ENCODE measurements at regions not wholly inside any gene's neighbourhood (a gene's known extent, or its start where the extent isn't known, plus 50 kb on each side); places are given as distances from the start of the nearest gene placed in this dataset.
A peak's percentile ranks its signal among the peaks of the same experiment; 100 is the strongest.

DNA sequence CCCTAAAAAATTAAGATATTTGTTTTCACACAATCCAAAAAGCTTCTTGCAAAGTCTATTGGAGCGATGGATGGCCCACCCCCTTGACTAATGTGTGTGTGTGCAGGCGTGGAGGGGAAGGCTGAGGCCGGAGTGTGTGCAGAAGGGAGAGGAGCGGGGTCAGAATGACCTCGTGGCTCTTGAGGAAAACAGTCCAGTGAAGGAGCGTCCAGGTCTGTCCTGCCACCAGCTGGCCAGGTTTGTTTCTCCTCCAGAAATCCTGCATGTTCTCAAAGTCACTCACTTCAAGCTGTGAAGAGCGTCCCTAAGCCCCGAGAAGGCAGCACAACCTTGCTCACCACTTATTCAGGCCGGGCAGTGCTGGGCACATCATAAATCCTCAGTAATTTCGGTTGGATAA lies 69.5 kb upstream of the SSX2IP start:
- no peak for DNase-seq

DNA sequence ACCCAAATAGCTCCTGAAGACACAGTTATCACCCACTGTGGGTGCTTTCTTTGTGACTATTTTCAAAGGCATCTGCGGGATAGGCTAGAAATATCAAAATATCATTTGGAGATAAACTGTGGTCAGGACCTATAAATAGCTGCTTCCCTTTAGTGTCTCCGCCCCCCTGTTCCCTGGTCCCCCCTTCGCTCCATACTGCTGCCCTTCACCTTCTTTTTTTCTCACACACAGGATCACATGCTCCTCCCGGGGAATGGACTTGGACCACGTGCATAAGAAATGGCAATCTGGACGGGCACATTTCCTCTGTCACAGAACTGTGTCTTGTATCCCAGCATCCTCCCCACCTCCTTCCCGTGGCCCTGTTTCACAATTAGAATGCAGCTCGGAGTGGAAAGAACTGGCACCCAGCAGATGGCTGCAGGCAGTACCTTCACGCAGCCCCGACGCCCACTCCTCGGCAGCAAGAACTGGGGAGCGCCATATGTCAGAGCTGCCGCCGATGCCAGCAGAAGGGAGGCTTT lies 68.8 kb upstream of the SSX2IP start:
- DNase-seq = no peak

DNA sequence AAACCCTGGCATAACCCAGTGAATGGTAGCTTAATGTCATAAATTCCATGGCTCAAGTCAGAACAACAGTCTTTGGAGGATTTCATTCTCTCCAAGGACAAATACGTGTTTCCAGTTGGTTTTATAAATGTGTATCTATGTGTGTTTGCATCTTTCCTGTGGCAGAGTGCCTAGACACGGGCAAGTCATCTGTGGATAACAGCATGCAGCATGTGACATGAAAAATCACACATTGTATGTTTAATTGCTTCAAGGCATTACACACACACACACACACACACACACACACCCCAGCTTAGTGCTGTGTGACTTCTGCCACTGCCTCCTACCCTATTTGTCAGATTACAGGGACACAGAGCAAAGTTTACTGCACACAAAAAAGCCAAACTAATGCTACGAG lies 68.2 kb upstream of the SSX2IP start:
- no peak for DNase-seq

DNA sequence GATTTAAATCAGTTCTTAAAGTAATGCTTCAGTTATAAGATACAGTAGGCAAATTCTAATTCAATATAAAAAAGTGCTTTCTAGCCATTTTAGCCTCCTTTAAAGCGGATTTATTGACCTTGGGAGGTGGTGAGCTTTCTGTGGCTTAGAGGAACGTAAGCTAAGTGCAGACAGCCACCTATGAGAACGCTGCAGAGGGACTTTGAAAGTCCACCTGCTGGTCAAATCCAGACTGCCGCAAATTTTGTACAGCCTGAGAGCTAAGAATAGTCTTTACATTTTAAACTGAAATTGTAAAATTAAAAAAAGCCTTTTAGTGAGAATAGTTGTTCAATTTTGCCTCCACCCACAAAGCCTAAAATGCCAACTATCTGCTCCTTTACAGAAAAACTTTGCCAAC lies 67.0 kb upstream of the SSX2IP start:
- DNase-seq = no peak

DNA sequence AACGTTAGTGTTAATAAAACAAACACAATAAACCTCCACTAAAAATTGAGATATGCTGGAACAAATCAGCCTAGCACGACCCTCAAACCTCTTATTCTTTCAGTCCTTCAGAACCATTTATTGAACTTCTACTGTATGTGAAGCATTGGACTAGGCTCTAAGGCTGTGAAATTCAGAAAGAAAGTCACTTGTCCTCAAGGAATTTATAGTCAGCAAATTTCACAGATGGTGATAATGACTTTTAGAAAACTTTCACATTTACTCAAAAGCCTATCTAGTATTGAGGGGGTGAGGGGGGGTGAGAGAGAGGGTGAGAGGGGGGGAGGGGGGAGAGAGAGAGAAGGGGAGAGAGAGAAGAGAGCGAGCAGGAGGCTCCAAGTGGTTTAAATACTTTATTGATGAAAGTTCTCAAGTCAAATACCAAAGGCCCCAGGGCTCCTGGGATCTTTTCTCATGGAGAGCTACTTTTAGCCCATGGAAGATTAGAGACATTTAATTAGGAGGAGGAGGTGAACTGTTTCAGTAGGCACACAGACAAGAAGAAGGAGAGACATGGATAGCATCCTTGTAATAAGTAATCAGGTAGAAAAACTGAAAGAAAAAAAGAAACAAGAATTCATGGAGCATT lies 66.3 kb upstream of the SSX2IP start:
- DNase-seq = no peak

DNA sequence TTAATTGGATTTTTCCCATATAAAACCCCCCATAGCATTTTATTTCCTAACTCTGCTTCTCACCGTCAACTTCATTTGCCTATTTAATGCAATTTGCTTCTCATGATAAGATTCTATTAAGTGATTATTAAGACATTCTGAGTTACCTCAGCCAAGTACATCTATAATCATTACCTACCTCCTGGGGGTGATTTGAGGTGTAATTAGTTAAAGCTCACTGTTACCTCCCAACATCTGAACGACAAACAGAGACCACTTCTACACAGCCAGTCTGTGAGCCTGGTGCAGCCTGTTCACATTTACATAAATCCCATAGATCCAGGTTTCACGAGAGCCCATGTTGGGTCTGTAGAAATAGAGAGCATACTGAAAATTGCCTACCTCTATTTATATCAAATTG lies 65.7 kb upstream of the SSX2IP start:
- no peak for DNase-seq

DNA sequence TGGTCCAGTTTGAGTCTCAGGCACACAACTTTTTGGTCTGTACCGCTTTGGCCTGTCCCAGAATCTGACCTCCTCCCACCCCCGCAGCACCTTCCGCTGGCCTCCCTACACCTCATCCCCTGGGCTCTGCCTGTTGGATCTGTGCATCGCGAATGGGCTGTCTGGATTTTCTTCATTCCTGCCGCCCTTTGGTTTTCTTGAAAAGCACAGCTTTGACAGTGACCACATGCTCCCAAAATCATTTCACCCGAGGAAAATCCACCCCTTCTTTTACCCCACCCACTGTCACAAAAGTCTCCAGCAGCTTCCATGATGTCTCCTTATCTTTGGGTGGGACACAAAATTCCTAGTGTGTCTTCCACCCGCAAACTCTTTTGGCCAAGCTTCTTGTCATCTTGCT lies 65.0 kb upstream of the SSX2IP start:
- no peak for DNase-seq

DNA sequence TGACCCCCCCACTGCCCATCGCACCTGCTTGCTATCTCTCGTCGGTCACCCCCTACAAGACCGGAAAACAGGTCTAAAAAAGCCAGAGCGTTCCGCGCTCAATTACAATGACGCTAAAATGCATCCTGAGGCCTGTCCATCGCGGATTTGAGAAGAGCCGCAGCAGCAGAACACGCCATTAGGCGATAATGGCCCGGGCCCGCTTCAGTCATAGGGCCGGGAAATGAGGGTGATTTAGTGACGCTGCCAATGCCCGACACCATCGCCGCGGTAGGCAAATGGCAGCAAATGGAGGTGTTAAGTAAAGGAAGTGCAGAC lies 64.1 kb upstream of the SSX2IP start:
- no peak for DNase-seq

DNA sequence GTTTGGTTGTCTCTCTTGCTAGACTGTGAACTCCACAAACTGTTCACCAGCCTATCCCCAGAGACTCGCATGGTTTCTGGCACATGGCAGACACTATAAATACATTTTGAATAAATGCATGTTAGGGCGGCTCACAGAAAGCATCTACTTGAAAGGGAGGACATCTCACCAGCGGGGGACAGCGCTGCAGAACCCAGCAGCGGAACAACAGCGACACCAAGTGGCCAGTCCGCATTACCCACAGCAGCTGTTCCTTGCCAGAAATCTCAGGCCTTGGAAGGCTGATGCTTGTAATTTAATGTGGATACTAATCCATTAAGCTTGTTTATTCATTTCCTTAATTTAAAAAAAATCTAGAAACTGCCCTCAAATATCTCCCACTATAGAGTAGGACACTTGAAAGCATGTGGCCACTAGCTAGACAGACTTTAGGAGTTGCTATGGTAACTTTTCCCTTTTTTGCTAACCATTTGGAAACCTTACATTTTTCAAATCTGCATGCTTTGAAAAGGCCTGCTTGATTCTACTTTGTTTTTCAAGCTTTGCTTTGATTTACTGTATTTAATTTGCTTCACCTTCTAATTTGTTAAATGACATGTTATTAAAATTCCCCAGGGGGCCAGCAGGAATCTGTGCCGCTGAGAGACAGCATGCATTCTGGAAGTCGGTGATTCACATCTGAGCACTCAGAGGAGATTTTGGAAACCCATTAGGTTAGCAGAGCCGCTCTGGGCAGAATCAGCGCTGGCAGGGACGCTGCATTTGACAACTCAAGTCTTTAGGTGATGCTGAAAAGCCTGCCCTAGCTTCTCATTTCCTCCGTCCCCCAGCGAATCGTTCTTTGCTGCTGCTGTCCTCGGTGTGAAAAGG lies 63.5 kb upstream of the SSX2IP start:
- DNase-seq = peak; percentile 70

DNA sequence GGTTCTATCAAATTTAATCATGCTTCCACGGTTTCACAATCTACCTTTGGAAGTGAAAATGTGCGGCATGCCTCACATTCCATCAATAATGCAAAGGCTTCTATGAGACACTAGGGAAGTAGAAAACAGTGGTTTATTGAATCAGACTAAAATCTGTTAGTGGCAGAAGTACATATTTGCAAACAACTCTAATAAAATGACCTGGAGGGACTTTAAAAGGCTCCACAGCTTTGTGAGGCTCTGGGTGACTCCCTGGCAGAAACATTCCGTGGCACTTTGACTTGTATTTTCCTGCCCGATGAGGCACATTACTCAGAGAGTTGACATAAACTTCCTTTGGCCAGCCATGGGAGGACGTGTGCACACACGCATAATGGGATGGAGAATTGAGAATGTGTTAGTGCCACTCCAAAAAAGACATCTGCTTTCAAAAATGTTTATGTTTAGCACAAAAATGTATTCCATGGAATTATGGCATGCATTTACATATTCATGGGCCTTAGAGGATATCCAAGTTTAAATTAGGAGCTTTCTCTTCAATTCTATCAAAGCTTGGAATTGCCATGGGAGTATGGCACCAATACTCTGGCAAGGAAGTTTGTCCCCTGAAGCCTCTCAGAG lies 60.0 kb upstream of the SSX2IP start:
- DNase-seq = no peak

DNA sequence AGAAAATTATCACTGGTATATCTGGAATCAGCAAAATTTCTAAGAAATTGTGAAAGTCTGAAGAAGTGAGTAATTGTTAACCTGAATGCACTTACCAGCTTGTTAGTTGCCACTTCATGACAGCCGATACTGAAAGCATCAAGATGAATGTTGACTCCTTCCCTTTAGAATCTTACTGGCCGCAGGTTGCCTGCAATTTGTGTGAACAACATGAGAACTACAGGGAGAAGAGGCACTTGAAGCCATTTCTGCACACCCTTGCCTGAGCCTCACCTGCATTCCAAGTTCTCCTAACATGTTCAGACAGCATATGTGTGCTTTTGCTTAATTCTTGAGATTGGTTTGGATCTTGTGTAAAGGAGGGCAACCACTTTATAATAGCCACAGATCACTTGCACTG lies 59.2 kb upstream of the SSX2IP start:
- DNase-seq = no peak

DNA sequence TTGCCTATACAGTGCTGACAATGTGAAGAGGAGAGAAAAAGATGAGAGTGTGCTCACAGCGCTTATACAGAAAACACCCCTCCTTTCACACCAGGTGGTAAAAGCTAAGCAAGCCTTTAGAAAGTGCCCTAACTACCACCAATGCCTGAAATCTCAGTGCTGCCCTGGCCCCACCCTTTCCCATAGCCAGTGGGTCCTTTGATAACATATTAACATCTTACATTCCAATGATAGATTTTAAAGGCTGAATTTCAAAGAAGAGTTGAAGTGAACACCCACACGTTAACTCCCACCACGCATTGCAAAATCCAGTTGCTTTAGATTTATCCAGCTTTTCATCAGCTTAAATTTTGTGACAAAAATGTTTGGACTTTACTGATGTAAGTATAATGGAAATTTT lies 58.1 kb upstream of the SSX2IP start:
- DNase-seq = no peak

DNA sequence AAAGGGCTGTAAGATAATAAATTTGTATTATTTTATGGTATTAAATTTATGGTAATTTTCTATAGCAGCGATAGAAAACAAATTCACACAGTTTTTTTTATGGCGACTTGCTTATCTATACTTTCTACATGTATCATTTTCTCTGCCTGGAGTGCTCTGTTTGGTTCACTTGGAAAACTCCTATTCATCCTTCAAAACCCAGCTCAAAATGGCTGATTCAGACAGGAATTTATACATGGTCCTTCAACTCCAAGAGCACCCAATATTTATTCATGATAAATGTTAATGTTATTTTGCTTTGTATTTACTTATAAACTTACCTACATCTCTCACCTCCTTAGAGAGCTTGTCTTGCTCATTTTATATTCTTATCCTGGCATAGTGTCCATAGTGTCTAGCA lies 55.6 kb upstream of the SSX2IP start:
- DNase-seq = no peak

DNA sequence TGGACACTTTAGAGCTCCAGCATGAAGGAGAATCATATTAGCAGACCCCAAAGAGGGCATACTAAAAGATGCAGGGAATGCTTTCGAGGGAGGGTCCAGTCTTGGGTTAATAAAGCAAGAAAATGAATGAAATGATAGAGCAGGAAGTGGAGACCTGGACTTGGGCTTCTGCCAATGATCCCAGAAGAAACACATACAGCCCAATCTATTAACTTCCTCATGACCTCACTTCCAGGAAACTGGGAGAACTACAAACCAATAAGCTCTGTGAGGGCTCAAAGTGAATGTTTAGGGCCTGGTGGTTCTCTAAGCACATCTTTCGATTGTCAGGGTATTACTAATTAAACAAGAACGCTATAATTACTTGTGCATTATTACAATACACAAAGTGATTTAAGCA lies 53.6 kb upstream of the SSX2IP start:
- no peak for DNase-seq

DNA sequence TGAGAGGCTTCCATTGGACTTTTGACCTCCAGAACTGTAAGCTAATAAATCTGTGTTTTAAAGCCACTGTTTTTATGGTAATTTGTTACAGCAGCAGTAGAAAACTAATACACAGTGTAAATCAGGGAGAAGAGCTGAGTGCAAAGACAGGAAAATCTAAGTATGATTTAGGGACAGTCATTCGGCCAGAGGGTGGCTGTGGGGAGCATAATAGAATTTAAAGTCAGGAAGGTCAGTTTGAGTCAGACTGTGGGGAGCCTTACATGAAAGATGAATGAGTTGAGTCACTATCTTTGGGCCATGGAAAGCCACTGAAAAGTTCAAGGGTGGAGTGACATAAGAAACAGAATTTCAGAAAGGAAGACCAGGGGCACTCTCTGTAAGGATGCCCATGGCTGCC lies 52.4 kb upstream of the SSX2IP start:
- no peak for DNase-seq

DNA sequence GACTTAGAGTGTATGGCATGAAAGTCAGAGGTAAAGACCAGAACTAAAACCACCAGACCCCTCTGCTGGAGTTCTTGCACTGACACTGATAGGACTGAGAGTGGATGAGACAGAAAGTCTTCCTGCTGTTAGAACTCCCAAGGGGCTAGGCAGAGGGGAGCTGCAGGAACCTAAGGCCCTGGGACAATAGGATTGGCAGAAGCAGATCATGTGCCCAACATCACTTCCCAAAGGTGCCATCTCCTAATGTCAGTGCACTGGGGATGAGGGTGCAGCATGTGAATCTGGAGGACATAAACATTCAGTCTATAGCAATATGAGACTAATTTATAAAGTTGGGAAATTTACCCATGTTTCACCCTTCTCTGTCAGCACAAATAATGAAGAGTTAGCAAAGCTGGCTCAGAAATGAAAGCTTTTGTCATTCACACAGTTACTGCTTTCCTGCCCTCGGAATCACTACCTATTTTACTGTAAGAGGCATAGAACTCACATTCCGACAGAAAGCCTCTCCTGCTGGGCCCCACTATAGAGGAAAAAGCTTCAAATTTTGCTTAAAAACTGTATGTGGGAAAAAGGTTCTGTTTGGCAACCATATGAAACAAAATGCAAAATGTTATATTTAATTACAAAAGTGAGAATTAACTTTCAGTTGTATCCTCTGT lies 49.9 kb upstream of the SSX2IP start:
- no peak for DNase-seq

Data from NCI-H2107 (cell line).